ENCODE measurements at regions not wholly inside any gene's neighbourhood (a gene's known extent, or its start where the extent isn't known, plus 50 kb on each side); places are given as distances from the start of the nearest gene placed in this dataset.

DNA sequence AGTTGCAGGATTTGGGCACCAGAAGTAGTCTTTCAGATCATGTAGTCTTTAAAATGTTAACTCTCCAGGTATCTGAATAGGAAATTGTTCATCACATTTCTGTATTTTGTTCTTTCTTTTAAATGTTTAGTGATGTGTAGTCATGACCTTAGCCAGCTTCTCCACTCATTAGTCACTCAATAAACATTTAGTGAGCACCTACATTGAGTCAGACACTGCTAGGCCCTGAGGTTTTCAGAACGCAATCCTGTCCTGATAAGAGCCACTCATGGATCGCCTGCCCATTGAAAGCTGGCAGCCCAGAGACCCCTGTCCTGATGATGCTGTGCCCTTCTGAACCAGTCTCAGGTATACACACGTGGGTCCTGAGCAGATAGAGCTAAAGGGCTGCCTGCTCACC, 163.4 kb upstream of the HEY2 start:
- Mint-ChIP-seq H3K27ac (no peak overlapping the region), H3K27me3 (ENCODE audit: low read depth) (peaks cover 4% of the 10 kb centered on the region), H3K4me3 (no peak overlapping the region), H3K36me3 (no peaks in the 10 kb centered on the region), H3K9me3 (peaks cover 4% of the 10 kb centered on the region), H3K4me1 (peaks cover 46% of the 10 kb centered on the region)
- no peak for ATAC-seq
- ChIA-PET CTCF (no interaction called here), POLR2A (no interaction called here)
- TF ChIP-seq, protein P1, sequence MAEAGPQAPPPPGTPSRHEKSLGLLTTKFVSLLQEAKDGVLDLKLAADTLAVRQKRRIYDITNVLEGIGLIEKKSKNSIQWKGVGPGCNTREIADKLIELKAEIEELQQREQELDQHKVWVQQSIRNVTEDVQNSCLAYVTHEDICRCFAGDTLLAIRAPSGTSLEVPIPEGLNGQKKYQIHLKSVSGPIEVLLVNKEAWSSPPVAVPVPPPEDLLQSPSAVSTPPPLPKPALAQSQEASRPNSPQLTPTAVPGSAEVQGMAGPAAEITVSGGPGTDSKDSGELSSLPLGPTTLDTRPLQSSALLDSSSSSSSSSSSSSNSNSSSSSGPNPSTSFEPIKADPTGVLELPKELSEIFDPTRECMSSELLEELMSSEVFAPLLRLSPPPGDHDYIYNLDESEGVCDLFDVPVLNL (CRISPR knock-in tag; IDR thresholded peaks at IDR 0.05; ENCODE audit: borderline replicate concordance, low read depth), result no peak
- TF ChIP-seq SP1 (CRISPR knock-in tag; conservative IDR thresholded peaks at IDR 0.05) (no peak), FOXJ3 (CRISPR knock-in tag; IDR thresholded peaks at IDR 0.05; ENCODE audit: borderline replicate concordance) (no peak), HMGA2 (CRISPR knock-in tag; IDR thresholded peaks at IDR 0.05) (no peak), GTF2I (CRISPR knock-in tag; conservative IDR thresholded peaks at IDR 0.05) (no peak), RORB (CRISPR knock-in tag; IDR thresholded peaks at IDR 0.05) (no peak), RELA (CRISPR knock-in tag; IDR thresholded peaks at IDR 0.05; ENCODE audit: borderline replicate concordance) (no peak), SMAD4 (CRISPR knock-in tag; IDR thresholded peaks at IDR 0.05) (no peak), FOXK1 (CRISPR knock-in tag; IDR thresholded peaks at IDR 0.05) (no peak), ELF4 (CRISPR knock-in tag; IDR thresholded peaks at IDR 0.05; ENCODE audit: low read depth) (no peak), KAT7 (CRISPR knock-in tag; IDR thresholded peaks at IDR 0.05; ENCODE audit: borderline replicate concordance) (no peak), ZNF138 (CRISPR knock-in tag; conservative IDR thresholded peaks at IDR 0.05) (no peak), ZNF671 (CRISPR knock-in tag; IDR thresholded peaks at IDR 0.05) (no peak), ZNF121 (CRISPR knock-in tag; IDR thresholded peaks at IDR 0.05) (no peak)
- TF ChIP-seq, protein P2, sequence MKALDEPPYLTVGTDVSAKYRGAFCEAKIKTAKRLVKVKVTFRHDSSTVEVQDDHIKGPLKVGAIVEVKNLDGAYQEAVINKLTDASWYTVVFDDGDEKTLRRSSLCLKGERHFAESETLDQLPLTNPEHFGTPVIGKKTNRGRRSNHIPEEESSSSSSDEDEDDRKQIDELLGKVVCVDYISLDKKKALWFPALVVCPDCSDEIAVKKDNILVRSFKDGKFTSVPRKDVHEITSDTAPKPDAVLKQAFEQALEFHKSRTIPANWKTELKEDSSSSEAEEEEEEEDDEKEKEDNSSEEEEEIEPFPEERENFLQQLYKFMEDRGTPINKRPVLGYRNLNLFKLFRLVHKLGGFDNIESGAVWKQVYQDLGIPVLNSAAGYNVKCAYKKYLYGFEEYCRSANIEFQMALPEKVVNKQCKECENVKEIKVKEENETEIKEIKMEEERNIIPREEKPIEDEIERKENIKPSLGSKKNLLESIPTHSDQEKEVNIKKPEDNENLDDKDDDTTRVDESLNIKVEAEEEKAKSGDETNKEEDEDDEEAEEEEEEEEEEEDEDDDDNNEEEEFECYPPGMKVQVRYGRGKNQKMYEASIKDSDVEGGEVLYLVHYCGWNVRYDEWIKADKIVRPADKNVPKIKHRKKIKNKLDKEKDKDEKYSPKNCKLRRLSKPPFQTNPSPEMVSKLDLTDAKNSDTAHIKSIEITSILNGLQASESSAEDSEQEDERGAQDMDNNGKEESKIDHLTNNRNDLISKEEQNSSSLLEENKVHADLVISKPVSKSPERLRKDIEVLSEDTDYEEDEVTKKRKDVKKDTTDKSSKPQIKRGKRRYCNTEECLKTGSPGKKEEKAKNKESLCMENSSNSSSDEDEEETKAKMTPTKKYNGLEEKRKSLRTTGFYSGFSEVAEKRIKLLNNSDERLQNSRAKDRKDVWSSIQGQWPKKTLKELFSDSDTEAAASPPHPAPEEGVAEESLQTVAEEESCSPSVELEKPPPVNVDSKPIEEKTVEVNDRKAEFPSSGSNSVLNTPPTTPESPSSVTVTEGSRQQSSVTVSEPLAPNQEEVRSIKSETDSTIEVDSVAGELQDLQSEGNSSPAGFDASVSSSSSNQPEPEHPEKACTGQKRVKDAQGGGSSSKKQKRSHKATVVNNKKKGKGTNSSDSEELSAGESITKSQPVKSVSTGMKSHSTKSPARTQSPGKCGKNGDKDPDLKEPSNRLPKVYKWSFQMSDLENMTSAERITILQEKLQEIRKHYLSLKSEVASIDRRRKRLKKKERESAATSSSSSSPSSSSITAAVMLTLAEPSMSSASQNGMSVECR (CRISPR knock-in tag; IDR thresholded peaks at IDR 0.05; ENCODE audit: borderline replicate concordance), result no peak
- TF ChIP-seq, protein P3, sequence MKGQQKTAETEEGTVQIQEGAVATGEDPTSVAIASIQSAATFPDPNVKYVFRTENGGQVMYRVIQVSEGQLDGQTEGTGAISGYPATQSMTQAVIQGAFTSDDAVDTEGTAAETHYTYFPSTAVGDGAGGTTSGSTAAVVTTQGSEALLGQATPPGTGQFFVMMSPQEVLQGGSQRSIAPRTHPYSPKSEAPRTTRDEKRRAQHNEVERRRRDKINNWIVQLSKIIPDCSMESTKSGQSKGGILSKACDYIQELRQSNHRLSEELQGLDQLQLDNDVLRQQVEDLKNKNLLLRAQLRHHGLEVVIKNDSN (CRISPR knock-in tag; IDR thresholded peaks at IDR 0.05), result no peak
- TF ChIP-seq, protein P4, sequence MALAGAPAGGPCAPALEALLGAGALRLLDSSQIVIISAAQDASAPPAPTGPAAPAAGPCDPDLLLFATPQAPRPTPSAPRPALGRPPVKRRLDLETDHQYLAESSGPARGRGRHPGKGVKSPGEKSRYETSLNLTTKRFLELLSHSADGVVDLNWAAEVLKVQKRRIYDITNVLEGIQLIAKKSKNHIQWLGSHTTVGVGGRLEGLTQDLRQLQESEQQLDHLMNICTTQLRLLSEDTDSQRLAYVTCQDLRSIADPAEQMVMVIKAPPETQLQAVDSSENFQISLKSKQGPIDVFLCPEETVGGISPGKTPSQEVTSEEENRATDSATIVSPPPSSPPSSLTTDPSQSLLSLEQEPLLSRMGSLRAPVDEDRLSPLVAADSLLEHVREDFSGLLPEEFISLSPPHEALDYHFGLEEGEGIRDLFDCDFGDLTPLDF (CRISPR knock-in tag; IDR thresholded peaks at IDR 0.05), result no peak
- TF ChIP-seq, protein P5, sequence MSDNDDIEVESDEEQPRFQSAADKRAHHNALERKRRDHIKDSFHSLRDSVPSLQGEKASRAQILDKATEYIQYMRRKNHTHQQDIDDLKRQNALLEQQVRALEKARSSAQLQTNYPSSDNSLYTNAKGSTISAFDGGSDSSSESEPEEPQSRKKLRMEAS (CRISPR knock-in tag; IDR thresholded peaks at IDR 0.05), result no peak
- TF ChIP-seq, protein P6, sequence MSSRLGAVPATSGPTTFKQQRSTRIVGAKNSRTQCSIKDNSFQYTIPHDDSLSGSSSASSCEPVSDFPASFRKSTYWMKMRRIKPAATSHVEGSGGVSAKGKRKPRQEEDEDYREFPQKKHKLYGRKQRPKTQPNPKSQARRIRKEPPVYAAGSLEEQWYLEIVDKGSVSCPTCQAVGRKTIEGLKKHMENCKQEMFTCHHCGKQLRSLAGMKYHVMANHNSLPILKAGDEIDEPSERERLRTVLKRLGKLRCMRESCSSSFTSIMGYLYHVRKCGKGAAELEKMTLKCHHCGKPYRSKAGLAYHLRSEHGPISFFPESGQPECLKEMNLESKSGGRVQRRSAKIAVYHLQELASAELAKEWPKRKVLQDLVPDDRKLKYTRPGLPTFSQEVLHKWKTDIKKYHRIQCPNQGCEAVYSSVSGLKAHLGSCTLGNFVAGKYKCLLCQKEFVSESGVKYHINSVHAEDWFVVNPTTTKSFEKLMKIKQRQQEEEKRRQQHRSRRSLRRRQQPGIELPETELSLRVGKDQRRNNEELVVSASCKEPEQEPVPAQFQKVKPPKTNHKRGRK (CRISPR knock-in tag; IDR thresholded peaks at IDR 0.05; ENCODE audit: borderline replicate concordance), result no peak
- TF ChIP-seq, protein P7, sequence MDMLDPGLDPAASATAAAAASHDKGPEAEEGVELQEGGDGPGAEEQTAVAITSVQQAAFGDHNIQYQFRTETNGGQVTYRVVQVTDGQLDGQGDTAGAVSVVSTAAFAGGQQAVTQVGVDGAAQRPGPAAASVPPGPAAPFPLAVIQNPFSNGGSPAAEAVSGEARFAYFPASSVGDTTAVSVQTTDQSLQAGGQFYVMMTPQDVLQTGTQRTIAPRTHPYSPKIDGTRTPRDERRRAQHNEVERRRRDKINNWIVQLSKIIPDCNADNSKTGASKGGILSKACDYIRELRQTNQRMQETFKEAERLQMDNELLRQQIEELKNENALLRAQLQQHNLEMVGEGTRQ (CRISPR knock-in tag; IDR thresholded peaks at IDR 0.05), result no peak
- no peak for DNase-seq (ENCODE audit: low spot score)

Data from WTC11 (cell line).